Panc1 (cell line): ENCODE measurements at regions not wholly inside any gene's neighbourhood (a gene's known extent, or its start where the extent isn't known, plus 50 kb on each side); places are given as distances from the start of the nearest gene placed in this dataset.

Experiments used
- ATAC-seq: fragments of 200-7000 bp; cut with Tn5 transposase; 2 replicates; pipeline ENCODE4 v1.9.1; 2020; ENCODE audit warnings: mild to moderate bottlenecking, moderate library complexity
- BruUV-seq: library from RNA; stranded (reverse); fragments of 400-500 nt; replicated peaks from 2 replicates; lab custom pipeline; 2021; lab: Mats Ljungman, UMichigan
- CTCF ChIA-PET: fragments of 300-600 bp; sonication (Branson Sonifier 250); formaldehyde crosslinking; loops from one replicate; lab custom pipeline; 2022; ENCODE audit warnings: antibody characterized with exemption; lab: Charles Lee
- POLR2A ChIA-PET: fragments of 300-600 bp; sonication (Branson Sonifier 250); formaldehyde crosslinking; loops from one replicate; lab custom pipeline; 2022; ENCODE audit warnings: antibody characterized with exemption; lab: Charles Lee
- DNase-seq: peaks from one replicate; pipeline ENCODE4 v3.0.0-alpha.2; 2010; ENCODE audit warnings: low read depth, low spot score
- H3K27ac ChIP-seq: 2 replicates; pipeline ENCODE4 v1.5.1; 2011; ENCODE audit warnings: mild to moderate bottlenecking, low read length, inconsistent platforms
- H3K27me3 ChIP-seq: fragments of 200-500 bp; sonication (Bioruptor generic); 2 replicates; pipeline ENCODE4 v1.6.0; 2014; ENCODE audit warnings: low read length, inconsistent platforms; ENCODE audit not compliant: control insufficient read depth, insufficient read depth
- H3K36me3 ChIP-seq: fragments of 200-500 bp; sonication (Bioruptor generic); 2 replicates; pipeline ENCODE4 v1.5.1; 2014; ENCODE audit warnings: inconsistent platforms, mild to moderate bottlenecking, low read length, moderate library complexity; ENCODE audit not compliant: control insufficient read depth, insufficient read depth
- H3K4me1 ChIP-seq: 2 replicates; pipeline ENCODE4 v1.5.1; 2011; ENCODE audit warnings: inconsistent platforms, mild to moderate bottlenecking, low read length, moderate library complexity; ENCODE audit not compliant: control insufficient read depth, insufficient read depth
- H3K4me3 ChIP-seq, 2 experiments: 2 replicates each; pipeline ENCODE4 v1.5.1; 2011 to 2012; ENCODE audit warnings: low read depth in 2 of 2, low read length in 2 of 2, mild to moderate bottlenecking in 2 of 2, inconsistent platforms in 1 of 2, moderate library complexity in 1 of 2
- H3K9me3 ChIP-seq: fragments of 200-500 bp; sonication (Bioruptor generic); 2 replicates; pipeline ENCODE4 v1.5.1; 2014; ENCODE audit warnings: low read depth, mild to moderate bottlenecking, inconsistent platforms, low read length, moderate library complexity; ENCODE audit not compliant: control insufficient read depth, insufficient read depth
- POLR2AphosphoS5 ChIP-seq: IDR thresholded peaks from 2 replicates; pipeline ENCODE4 v1.6.1; 2012; ENCODE audit warnings: mild to moderate bottlenecking, low read depth, low read length, moderate library complexity
- SIN3A ChIP-seq: IDR thresholded peaks from 2 replicates; pipeline ENCODE4 v1.6.1; 2012; ENCODE audit warnings: low read depth, mild to moderate bottlenecking, low read length, moderate library complexity, borderline replicate concordance; ENCODE audit not compliant: insufficient read depth
- TCF7L2 ChIP-seq: IDR thresholded peaks from 2 replicates; pipeline ENCODE4 v1.6.1; 2011; ENCODE audit warnings: mild to moderate bottlenecking, low read depth, low read length, inconsistent platforms
- in situ Hi-C: cut with HindIII; loops from 2 replicates; pipeline ENCODE4 v1.10.0; 2016; ENCODE audit warnings: low sequenced_read_pairs, low pct_unique_long_range_greater_than_20kb
- intact Hi-C: fragments of 100-400 bp; cut with micrococcal nuclease; formaldehyde crosslinking; loops from one replicate; pipeline ENCODE4 v1.10.0; 2022; ENCODE audit not compliant: unreplicated experiment
- TF ChIP-seq, protein P1 (sequence below): fragments of 450-650 bp; IDR thresholded peaks from 2 replicates; pipeline ENCODE4 v1.5.1; 2017; ENCODE audit warnings: mild to moderate bottlenecking
- TF ChIP-seq, protein P2 (sequence below), 2 experiments: IDR thresholded peaks; 2 replicates each; pipeline ENCODE4 v1.6.1; 2011 to 2012; ENCODE audit warnings: low read depth in 2 of 2, control low read depth in 1 of 2, low read length in 1 of 2, mild to moderate bottlenecking in 1 of 2, moderate library complexity in 1 of 2; ENCODE audit not compliant: insufficient read depth in 1 of 2

DNA sequence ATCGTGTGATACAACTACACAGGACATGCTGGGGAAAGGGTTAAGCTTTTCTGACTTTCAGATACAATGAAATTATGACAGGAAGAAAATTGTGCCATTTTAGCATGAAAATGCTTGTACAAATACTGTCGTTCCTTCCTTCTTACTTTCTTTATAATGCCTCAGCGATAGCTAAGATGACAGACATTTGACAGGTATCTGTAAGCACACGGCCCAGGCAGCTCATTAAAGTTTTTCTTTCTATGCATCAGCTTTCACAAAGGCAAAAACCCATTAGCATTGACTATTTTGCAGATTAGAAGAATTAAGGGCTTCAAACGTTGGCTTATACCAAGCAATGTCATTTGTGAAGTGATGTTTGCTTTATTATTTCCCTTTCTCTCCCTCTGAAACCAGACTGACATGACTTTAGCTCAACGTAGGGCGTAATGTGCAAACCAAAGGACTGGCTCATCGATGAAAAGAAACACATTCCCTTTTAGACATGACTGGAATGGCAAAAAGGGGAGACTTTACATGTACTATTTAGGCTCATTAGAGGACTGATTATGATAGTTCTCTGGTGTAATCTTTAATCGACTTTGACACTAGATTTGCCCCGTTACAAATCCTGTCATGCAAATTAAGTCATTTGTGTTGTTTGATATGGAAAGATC, 258.4 kb upstream of the SP8 start:
- intact Hi-C loops = no loop called here
- POLR2A ChIA-PET = interaction anchor here (0.6 kb wide), 1 partner anchor 254 kb away, joined by 7 read pairs; no protein-coding TSS in a partner anchor
- H3K27ac ChIP-seq = no peak overlapping the region
- CTCF ChIA-PET = no interaction called here
- no peaks in the 10 kb centered on the region for H3K4me1 ChIP-seq
- H3K4me3 ChIP-seq = no peak overlapping the region
- H3K27me3 ChIP-seq = no peaks in the 10 kb centered on the region
- no TSS peak for BruUV-seq
- H3K36me3 ChIP-seq = no peaks in the 10 kb centered on the region
- H3K9me3 ChIP-seq = 0 out of 2 replicates have a peak, but pooled peaks cover 4% of the 10 kb centered on the region
- in situ Hi-C loops = no loop called here
- ATAC-seq = no peak
- TF ChIP-seq SIN3A (no peak), TCF7L2 (no peak), POLR2AphosphoS5 (no peak)
- TF ChIP-seq, protein P1, sequence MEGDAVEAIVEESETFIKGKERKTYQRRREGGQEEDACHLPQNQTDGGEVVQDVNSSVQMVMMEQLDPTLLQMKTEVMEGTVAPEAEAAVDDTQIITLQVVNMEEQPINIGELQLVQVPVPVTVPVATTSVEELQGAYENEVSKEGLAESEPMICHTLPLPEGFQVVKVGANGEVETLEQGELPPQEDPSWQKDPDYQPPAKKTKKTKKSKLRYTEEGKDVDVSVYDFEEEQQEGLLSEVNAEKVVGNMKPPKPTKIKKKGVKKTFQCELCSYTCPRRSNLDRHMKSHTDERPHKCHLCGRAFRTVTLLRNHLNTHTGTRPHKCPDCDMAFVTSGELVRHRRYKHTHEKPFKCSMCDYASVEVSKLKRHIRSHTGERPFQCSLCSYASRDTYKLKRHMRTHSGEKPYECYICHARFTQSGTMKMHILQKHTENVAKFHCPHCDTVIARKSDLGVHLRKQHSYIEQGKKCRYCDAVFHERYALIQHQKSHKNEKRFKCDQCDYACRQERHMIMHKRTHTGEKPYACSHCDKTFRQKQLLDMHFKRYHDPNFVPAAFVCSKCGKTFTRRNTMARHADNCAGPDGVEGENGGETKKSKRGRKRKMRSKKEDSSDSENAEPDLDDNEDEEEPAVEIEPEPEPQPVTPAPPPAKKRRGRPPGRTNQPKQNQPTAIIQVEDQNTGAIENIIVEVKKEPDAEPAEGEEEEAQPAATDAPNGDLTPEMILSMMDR = no peak
- TF ChIP-seq, protein P2, sequence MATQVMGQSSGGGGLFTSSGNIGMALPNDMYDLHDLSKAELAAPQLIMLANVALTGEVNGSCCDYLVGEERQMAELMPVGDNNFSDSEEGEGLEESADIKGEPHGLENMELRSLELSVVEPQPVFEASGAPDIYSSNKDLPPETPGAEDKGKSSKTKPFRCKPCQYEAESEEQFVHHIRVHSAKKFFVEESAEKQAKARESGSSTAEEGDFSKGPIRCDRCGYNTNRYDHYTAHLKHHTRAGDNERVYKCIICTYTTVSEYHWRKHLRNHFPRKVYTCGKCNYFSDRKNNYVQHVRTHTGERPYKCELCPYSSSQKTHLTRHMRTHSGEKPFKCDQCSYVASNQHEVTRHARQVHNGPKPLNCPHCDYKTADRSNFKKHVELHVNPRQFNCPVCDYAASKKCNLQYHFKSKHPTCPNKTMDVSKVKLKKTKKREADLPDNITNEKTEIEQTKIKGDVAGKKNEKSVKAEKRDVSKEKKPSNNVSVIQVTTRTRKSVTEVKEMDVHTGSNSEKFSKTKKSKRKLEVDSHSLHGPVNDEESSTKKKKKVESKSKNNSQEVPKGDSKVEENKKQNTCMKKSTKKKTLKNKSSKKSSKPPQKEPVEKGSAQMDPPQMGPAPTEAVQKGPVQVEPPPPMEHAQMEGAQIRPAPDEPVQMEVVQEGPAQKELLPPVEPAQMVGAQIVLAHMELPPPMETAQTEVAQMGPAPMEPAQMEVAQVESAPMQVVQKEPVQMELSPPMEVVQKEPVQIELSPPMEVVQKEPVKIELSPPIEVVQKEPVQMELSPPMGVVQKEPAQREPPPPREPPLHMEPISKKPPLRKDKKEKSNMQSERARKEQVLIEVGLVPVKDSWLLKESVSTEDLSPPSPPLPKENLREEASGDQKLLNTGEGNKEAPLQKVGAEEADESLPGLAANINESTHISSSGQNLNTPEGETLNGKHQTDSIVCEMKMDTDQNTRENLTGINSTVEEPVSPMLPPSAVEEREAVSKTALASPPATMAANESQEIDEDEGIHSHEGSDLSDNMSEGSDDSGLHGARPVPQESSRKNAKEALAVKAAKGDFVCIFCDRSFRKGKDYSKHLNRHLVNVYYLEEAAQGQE (IDR thresholded peaks at IDR 0.05; ENCODE audit: insufficient read depth in 1 of 2, low read depth in 2 of 2, low read length in 1 of 2) = no peak
- no peak for DNase-seq

DNA sequence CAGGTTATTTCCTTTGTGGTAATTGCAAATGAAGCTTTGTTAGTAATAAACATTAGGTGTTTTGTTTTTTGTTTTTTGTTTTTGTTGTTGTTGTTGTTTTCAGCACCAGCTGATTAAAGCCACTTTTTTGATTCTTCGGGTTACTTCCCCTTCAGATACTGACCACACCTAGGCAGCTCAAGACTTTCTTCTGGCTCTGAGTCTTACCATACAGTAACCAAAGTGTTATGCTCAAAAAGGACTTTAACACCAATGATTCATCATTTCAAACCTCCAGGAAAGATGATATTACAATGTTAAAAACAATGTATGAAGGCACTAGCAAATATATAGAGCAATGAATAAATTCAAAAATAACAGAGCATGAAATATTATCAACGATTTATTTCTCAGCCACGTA, 265.2 kb upstream of the SP8 start:
- H3K9me3 ChIP-seq = no peaks in the 10 kb centered on the region
- no peak overlapping the region for H3K27ac ChIP-seq
- no peaks in the 10 kb centered on the region for H3K27me3 ChIP-seq
- H3K4me3 ChIP-seq = no peak overlapping the region
- TF ChIP-seq, protein P1 = no peak
- no peak for DNase-seq
- H3K36me3 ChIP-seq = no peaks in the 10 kb centered on the region
- CTCF ChIA-PET = no interaction called here
- intact Hi-C loops = no loop called here
- no TSS peak for BruUV-seq
- ATAC-seq = no peak
- in situ Hi-C loops = no loop called here
- POLR2A ChIA-PET = no interaction called here
- no peaks in the 10 kb centered on the region for H3K4me1 ChIP-seq
